Nephron (organoid): ENCODE measurements at regions not wholly inside any gene's neighbourhood (a gene's known extent, or its start where the extent isn't known, plus 50 kb on each side); places are given as distances from the start of the nearest gene placed in this dataset.

Source experiments
- H3K27ac Mint-ChIP-seq, 3 experiments: 2 replicates each; pipeline ENCODE4 v1.8.0; 2020; ENCODE audit warnings: mixed read lengths in 3 of 3, mild to moderate bottlenecking in 2 of 3, moderate library complexity in 1 of 3
- H3K27me3 Mint-ChIP-seq: 2 replicates; pipeline ENCODE4 v1.8.0; 2021; ENCODE audit warnings: low read depth, mild to moderate bottlenecking, moderate library complexity, mixed read lengths
- H3K36me3 Mint-ChIP-seq: 2 replicates; pipeline ENCODE4 v1.8.0; 2020; ENCODE audit warnings: low read depth, mixed read lengths
- H3K4me1 Mint-ChIP-seq: 2 replicates; pipeline ENCODE4 v1.8.0; 2020; ENCODE audit warnings: mixed read lengths
- H3K4me3 Mint-ChIP-seq, 3 experiments: 2 replicates each; pipeline ENCODE4 v1.8.0; 2020; ENCODE audit warnings: mild to moderate bottlenecking in 3 of 3, mixed read lengths in 3 of 3, moderate library complexity in 2 of 3
- H3K9me3 Mint-ChIP-seq: 2 replicates; pipeline ENCODE4 v1.8.0; 2020; ENCODE audit warnings: mixed read lengths
- TF ChIP-seq, protein P1 (sequence below), 3 experiments: fragments of 200-600 bp; sonication (generic); IDR thresholded peaks; one replicate each; pipeline ENCODE4 v1.5.0; 2021; ENCODE audit warnings: antibody characterized with exemption in 3 of 3; ENCODE audit not compliant: unreplicated experiment in 3 of 3

GRCh38 chr7:18352339-18353255, 143.0 kb upstream of the HDAC9 start:
- TF ChIP-seq, protein P1, sequence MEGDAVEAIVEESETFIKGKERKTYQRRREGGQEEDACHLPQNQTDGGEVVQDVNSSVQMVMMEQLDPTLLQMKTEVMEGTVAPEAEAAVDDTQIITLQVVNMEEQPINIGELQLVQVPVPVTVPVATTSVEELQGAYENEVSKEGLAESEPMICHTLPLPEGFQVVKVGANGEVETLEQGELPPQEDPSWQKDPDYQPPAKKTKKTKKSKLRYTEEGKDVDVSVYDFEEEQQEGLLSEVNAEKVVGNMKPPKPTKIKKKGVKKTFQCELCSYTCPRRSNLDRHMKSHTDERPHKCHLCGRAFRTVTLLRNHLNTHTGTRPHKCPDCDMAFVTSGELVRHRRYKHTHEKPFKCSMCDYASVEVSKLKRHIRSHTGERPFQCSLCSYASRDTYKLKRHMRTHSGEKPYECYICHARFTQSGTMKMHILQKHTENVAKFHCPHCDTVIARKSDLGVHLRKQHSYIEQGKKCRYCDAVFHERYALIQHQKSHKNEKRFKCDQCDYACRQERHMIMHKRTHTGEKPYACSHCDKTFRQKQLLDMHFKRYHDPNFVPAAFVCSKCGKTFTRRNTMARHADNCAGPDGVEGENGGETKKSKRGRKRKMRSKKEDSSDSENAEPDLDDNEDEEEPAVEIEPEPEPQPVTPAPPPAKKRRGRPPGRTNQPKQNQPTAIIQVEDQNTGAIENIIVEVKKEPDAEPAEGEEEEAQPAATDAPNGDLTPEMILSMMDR (IDR thresholded peaks at IDR 0.05; ENCODE audit: unreplicated experiment in 3 of 3), result peak; percentile 62 to 78 (median 64)
- H3K36me3 Mint-ChIP-seq, result no peaks in the 10 kb centered on the region
- no peaks in the 10 kb centered on the region for H3K9me3 Mint-ChIP-seq
- peaks cover 10% of the 10 kb centered on the region for H3K27me3 Mint-ChIP-seq
- peak overlapping the region; percentile 59 to 75 (median 69) for H3K27ac Mint-ChIP-seq
- H3K4me3 Mint-ChIP-seq, result peak overlapping the region in 2 of 3 experiments; percentile 13 to 58
- peaks cover 23% of the 10 kb centered on the region for H3K4me1 Mint-ChIP-seq

DNA sequence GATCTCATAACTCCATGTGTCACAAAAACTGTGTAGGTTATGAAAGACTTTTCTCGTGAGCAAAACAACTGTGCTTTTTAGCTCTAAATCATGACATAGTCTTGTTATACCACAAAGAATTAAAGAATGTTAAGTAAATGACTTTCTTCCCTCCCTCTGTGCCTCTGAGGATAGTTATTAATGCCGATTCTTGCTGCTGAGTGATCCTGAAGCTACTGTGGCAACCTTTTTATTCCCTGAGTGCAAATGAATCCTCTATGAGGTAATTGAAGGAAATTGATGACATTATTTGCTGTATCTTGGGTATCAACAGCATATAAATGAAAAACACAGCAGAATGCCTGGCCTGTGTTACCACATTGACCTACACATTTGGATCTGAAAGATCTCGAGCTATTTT, 142.2 kb upstream of the HDAC9 start:
- peaks cover 23% of the 10 kb centered on the region for H3K4me1 Mint-ChIP-seq
- peak overlapping the region in 2 of 3 experiments; percentile 69 to 75 for H3K27ac Mint-ChIP-seq
- peaks cover 10% of the 10 kb centered on the region for H3K27me3 Mint-ChIP-seq
- H3K9me3 Mint-ChIP-seq, result no peaks in the 10 kb centered on the region
- no peak overlapping the region for H3K4me3 Mint-ChIP-seq
- TF ChIP-seq, protein P1 (IDR thresholded peaks at IDR 0.05; ENCODE audit: unreplicated experiment in 3 of 3), result no peak
- H3K36me3 Mint-ChIP-seq, result no peaks in the 10 kb centered on the region

DNA sequence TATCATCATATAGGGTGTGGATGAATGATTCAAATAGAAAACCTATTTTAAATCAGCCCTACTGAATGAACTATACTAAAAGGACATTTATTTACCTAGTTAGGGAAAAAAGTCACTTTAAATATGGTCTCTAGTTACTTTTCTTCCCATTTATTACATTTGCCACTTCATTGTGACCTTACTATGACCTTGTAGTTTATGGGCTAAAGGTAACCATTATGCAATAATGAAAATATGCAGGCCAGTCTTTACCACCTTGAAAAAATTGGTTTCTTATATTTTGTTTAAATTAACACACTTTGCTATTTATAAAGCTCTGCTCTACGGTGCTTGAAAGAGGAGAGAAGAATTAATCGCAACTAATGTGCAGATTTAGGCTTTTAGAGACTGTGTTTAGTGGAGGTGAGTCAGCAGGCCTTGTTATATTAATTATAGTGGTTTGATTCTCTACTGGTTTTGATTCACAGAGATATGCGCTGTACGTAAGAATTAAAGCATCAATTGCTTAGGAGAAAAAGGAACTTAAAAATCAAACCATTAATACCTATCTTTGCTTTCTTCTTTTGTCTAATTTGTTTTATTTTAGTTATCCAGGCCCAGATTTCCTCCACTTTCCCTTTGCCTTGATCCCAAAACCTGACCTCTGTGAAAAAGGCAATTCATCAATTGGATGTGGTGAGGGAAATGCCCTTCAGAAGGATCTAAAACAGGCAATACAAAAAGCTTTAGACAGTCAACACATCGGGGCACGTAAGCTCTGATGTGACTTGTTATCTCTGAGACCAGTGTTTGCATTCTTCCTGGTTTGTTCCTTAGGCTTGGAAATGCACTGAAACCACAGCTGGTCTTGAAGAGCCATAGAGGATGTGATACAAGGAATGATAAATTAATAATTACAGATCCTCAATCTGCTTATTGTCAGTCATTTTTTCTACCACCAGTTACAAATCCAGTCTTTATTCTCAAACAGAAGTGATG, 141.2 kb upstream of the HDAC9 start:
- H3K27ac Mint-ChIP-seq, result no peak overlapping the region
- peaks cover 23% of the 10 kb centered on the region for H3K4me1 Mint-ChIP-seq

DNA sequence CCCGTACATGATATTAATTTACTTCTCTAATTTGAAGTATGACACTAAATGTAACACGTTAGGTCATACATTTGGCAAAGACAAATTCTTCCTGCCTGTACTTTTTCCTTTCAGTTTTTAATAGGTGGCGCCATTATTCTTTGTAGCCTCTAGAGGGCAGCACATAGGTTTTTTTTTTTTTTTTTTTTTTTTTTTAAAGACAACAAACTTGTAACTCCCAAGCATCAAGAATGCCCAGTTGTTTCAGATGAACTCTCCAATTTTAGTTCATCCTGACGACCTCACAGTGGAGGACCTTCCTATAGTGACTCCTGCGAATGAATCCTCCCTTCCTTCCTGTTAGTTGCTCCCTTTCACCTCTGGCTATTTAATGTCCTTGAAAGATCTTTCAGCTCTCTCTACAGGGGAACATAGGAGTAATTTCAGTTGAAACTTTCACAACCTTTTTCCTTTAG, 139.3 kb upstream of the HDAC9 start:
- Mint-ChIP-seq H3K36me3 (no peaks in the 10 kb centered on the region), H3K4me1 (peaks cover 23% of the 10 kb centered on the region), H3K9me3 (no peaks in the 10 kb centered on the region)

More for the DNA sequence above, 141.2 kb upstream of the HDAC9 start:
- TF ChIP-seq, protein P1 (IDR thresholded peaks at IDR 0.05; ENCODE audit: unreplicated experiment in 3 of 3), result no peak
- Mint-ChIP-seq H3K27me3 (peaks cover 5% of the 10 kb centered on the region), H3K36me3 (no peaks in the 10 kb centered on the region), H3K4me3 (no peak overlapping the region), H3K9me3 (no peaks in the 10 kb centered on the region)

GRCh38 chr7:18357691-18358090, 137.9 kb upstream of the HDAC9 start:
- no peaks in the 10 kb centered on the region for H3K27me3 Mint-ChIP-seq
- TF ChIP-seq, protein P1 (IDR thresholded peaks at IDR 0.05; ENCODE audit: unreplicated experiment in 3 of 3), result no peak
- H3K4me3 Mint-ChIP-seq, result no peak overlapping the region
- peaks cover 24% of the 10 kb centered on the region for H3K4me1 Mint-ChIP-seq
- no peaks in the 10 kb centered on the region for H3K9me3 Mint-ChIP-seq
- no peaks in the 10 kb centered on the region for H3K36me3 Mint-ChIP-seq
- H3K27ac Mint-ChIP-seq, result peak overlapping the region in 1 of 3 experiments; percentile 14

More for the DNA sequence above, 139.3 kb upstream of the HDAC9 start:
- H3K4me3 Mint-ChIP-seq, result no peak overlapping the region
- peak overlapping the region in 2 of 3 experiments; percentile 10 to 11 for H3K27ac Mint-ChIP-seq
- H3K27me3 Mint-ChIP-seq, result no peaks in the 10 kb centered on the region
- TF ChIP-seq, protein P1 (IDR thresholded peaks at IDR 0.05; ENCODE audit: unreplicated experiment in 3 of 3), result peak; percentile 57 to 86 (median 64)
